HEK293T (cell line): ENCODE measurements at regions not wholly inside any gene's neighbourhood (a gene's known extent, or its start where the extent isn't known, plus 50 kb on each side); places are given as distances from the start of the nearest gene placed in this dataset.

ENCODE experiments used
- ARNT ChIP-seq: fragments of 450-650 bp; IDR thresholded peaks from 2 replicates; pipeline ENCODE4 v1.6.1; 2017; ENCODE audit warnings: mild to moderate bottlenecking
- BHLHE40 ChIP-seq: fragments of 450-650 bp; IDR thresholded peaks from 2 replicates; pipeline ENCODE4 v1.6.1; 2016; ENCODE audit warnings: mild to moderate bottlenecking, moderate library complexity, borderline replicate concordance
- CTBP1 ChIP-seq: fragments of 450-650 bp; IDR thresholded peaks from 2 replicates; pipeline ENCODE4 v1.6.1; 2016; ENCODE audit warnings: borderline replicate concordance
- ELF4 ChIP-seq: fragments of 450-650 bp; IDR thresholded peaks from 2 replicates; pipeline ENCODE4 v1.6.1; 2017; ENCODE audit warnings: antibody characterized with exemption
- FOXK2 ChIP-seq: fragments of 450-650 bp; IDR thresholded peaks from 2 replicates; pipeline ENCODE4 v1.6.1; 2016; ENCODE audit warnings: mild to moderate bottlenecking
- FOXM1 ChIP-seq: fragments of 450-650 bp; IDR thresholded peaks from 2 replicates; pipeline ENCODE4 v1.6.1; 2017; ENCODE audit warnings: mild to moderate bottlenecking, borderline replicate concordance
- HDGF ChIP-seq: fragments of 450-650 bp; IDR thresholded peaks from 2 replicates; pipeline ENCODE4 v1.6.1; 2017; ENCODE audit warnings: antibody characterized with exemption, borderline replicate concordance
- NFRKB ChIP-seq: fragments of 450-650 bp; IDR thresholded peaks from 2 replicates; pipeline ENCODE4 v1.6.1; 2016; ENCODE audit warnings: mild to moderate bottlenecking, moderate library complexity
- SP1 ChIP-seq: fragments of 450-650 bp; IDR thresholded peaks from 2 replicates; pipeline ENCODE4 v1.6.1; 2017
- SUZ12 ChIP-seq: fragments of 450-650 bp; IDR thresholded peaks from 2 replicates; pipeline ENCODE4 v1.6.1; 2016; ENCODE audit warnings: mild to moderate bottlenecking
- TARDBP ChIP-seq: fragments of 450-650 bp; IDR thresholded peaks from 2 replicates; pipeline ENCODE4 v1.6.1; 2016
- ZNF384 ChIP-seq: fragments of 450-650 bp; IDR thresholded peaks from 2 replicates; pipeline ENCODE4 v1.6.1; 2016
- TF ChIP-seq, protein P1 (sequence below): fragments of 450-650 bp; IDR thresholded peaks from 2 replicates; pipeline ENCODE4 v1.6.1; 2016

DNA sequence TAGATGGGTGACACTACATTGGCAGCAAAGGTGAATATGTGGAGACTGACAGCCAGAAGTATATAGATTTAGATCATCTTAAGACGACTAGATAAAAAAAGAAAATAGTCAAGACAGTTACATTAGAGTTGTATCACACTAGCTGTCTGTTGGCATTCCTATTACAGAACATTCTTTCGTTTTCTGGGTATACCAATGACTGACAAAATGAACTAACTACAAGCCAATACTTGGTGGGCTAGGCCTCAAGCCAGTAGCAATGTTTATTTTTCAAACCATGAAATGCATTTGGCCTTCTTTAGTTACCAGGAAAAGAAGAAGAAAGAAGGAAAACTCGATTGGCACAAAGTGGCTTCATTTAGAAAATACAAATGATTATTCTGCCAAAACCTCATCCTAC lies 944.9 kb upstream of the ZEB2 start:
- TF ChIP-seq CTBP1 (no peak), ELF4 (no peak), FOXM1 (no peak), ZNF384 (no peak), SP1 (no peak), ARNT (no peak), BHLHE40 (no peak), TARDBP (no peak), NFRKB (no peak), SUZ12 (no peak), HDGF (no peak), FOXK2 (no peak)
- TF ChIP-seq, protein P1, sequence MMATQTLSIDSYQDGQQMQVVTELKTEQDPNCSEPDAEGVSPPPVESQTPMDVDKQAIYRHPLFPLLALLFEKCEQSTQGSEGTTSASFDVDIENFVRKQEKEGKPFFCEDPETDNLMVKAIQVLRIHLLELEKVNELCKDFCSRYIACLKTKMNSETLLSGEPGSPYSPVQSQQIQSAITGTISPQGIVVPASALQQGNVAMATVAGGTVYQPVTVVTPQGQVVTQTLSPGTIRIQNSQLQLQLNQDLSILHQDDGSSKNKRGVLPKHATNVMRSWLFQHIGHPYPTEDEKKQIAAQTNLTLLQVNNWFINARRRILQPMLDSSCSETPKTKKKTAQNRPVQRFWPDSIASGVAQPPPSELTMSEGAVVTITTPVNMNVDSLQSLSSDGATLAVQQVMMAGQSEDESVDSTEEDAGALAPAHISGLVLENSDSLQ = no peak
